ENCODE measurements at regions not wholly inside any gene's neighbourhood (a gene's known extent, or its start where the extent isn't known, plus 50 kb on each side); places are given as distances from the start of the nearest gene placed in this dataset.
A peak's percentile ranks its signal among the peaks of the same experiment; 100 is the strongest.

DNA sequence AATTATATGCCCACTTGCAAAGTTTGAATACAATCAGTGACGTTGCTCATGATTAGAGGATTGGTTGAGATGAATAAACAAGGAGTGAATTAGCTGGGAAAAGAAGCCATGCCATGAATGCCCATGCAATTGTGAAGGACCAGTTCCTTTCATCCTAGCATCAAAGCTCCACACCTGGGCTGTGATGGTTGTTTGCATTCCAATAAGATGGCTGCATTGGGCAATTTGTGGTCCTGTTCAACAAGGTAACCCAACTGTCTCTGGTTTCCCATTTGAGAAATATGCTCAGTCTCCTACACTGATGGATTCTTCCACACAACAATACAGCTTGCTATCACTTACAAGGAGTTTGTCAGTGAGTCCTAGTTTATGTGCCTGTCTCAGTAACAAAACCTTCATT, 550.2 kb downstream of the STK39 start:
- TF ChIP-seq SP1 (IDR thresholded peaks at IDR 0.05; ENCODE audit: low read depth, low read length) (no peak), TCF12 (IDR thresholded peaks at IDR 0.05; ENCODE audit: low read depth, low read length) (no peak), SRF (IDR thresholded peaks at IDR 0.05; ENCODE audit: low read depth, low read length) (no peak), TAF1 (IDR thresholded peaks at IDR 0.05; ENCODE audit: low read depth, low read length) (no peak), EZH2 (IDR thresholded peaks at IDR 0.05; ENCODE audit: low read depth, low read length, severe bottlenecking) (no peak), POLR2AphosphoS5 (IDR thresholded peaks at IDR 0.05; ENCODE audit: low read depth, low read length) (no peak), SAP30 (IDR thresholded peaks at IDR 0.05; ENCODE audit: insufficient read depth, insufficient replicate concordance, low read length) (no peak), POLR2A (IDR thresholded peaks at IDR 0.05; ENCODE audit: control extremely low read depth in 1 of 2, low read depth in 2 of 2, low read length in 2 of 2) (no peak), CEBPB (IDR thresholded peaks at IDR 0.05; ENCODE audit: low read depth, low read length) (peak; percentile 74), RAD21 (IDR thresholded peaks at IDR 0.05 in 1 of 2, conservative IDR thresholded peaks at IDR 0.05 in 1 of 2; ENCODE audit: low read depth in 2 of 2, low read length in 2 of 2) (no peak), SUZ12 (IDR thresholded peaks at IDR 0.05; ENCODE audit: low read length) (no peak), JUN (IDR thresholded peaks at IDR 0.05; ENCODE audit: low read depth, low read length) (no peak)
- TF ChIP-seq, protein P1, sequence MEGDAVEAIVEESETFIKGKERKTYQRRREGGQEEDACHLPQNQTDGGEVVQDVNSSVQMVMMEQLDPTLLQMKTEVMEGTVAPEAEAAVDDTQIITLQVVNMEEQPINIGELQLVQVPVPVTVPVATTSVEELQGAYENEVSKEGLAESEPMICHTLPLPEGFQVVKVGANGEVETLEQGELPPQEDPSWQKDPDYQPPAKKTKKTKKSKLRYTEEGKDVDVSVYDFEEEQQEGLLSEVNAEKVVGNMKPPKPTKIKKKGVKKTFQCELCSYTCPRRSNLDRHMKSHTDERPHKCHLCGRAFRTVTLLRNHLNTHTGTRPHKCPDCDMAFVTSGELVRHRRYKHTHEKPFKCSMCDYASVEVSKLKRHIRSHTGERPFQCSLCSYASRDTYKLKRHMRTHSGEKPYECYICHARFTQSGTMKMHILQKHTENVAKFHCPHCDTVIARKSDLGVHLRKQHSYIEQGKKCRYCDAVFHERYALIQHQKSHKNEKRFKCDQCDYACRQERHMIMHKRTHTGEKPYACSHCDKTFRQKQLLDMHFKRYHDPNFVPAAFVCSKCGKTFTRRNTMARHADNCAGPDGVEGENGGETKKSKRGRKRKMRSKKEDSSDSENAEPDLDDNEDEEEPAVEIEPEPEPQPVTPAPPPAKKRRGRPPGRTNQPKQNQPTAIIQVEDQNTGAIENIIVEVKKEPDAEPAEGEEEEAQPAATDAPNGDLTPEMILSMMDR (IDR thresholded peaks at IDR 0.05; ENCODE audit: control extremely low read depth in 1 of 3, insufficient read depth in 1 of 3, low read depth in 1 of 3, low read length in 3 of 3): no peak
